ENCODE measurements at regions not wholly inside any gene's neighbourhood (a gene's known extent, or its start where the extent isn't known, plus 50 kb on each side); places are given as distances from the start of the nearest gene placed in this dataset.
A peak's percentile ranks its signal among the peaks of the same experiment; 100 is the strongest.
"Not testable (repeated sequence)": the region's sequence is repeated elsewhere in the genome, so short reads cannot be mapped to it uniquely, and the experiment has no call there.

DNA sequence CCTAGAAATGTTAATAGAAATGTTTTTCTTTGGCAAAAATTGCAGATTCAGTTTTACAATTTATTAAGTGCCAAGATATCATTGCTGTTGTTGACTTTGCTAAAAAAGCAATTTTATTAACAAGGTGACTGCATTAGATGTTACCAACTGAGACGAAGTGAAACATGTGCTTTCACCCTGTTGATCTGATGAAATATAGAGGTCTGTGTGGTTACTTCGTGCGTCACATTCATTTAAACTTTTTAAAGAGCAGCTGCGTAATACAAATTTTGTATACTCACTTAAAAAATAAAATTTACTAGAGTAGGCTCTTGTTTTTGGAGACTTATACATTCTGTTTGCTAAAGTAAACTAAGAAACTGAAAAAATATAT, 465.7 kb downstream of the USP25 start:
- Mint-ChIP-seq H3K4me3 (peak overlapping the region; percentile 55), H3K27ac (peak overlapping the region; percentile 88)

DNA sequence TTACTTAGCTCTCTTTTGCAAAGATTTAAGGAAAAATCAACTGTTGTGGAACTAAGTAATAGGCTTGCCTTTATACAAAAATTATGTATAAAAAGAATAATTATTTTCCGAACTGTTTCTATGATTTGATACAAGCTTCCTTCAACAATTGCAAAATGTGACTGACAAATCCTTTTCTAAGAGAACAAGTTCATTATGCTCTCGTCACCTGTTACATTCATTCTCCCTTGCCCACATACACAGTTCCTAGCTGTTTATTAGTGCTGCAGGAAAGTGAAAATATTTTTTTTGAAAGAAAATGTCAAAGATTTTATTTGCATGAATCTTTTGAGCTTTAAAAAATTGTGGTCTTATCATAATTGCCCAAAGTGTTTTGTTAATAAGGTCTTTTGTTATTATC, 466.2 kb downstream of the USP25 start:
- Mint-ChIP-seq H3K4me1 (ENCODE audit: low read depth) (peaks cover 28% of the 10 kb centered on the region), H3K9me3 (peaks cover 11% of the 10 kb centered on the region), H3K4me3 (peak overlapping the region; percentile 49), H3K27me3 (peaks cover 2% of the 10 kb centered on the region), H3K36me3 (ENCODE audit: low read depth) (peaks cover 1% of the 10 kb centered on the region), H3K27ac (peak overlapping the region; percentile 88)
- intact Hi-C loops (cut with micrococcal nuclease): loop anchor here (10.0 kb wide), 1 partner anchor 1811 kb away; the partner anchor contains the start of gene HSPA13

More for the DNA sequence above, 465.7 kb downstream of the USP25 start:
- H3K9me3 Mint-ChIP-seq: peaks cover 6% of the 10 kb centered on the region
- intact Hi-C loops (cut with micrococcal nuclease): loop anchor here (10.0 kb wide), 1 partner anchor 1811 kb away; the partner anchor contains the start of gene HSPA13
- no peaks in the 10 kb centered on the region for H3K36me3 Mint-ChIP-seq (ENCODE audit: low read depth)
- H3K27me3 Mint-ChIP-seq: peaks cover 2% of the 10 kb centered on the region
- H3K4me1 Mint-ChIP-seq (ENCODE audit: low read depth): peaks cover 28% of the 10 kb centered on the region

DNA sequence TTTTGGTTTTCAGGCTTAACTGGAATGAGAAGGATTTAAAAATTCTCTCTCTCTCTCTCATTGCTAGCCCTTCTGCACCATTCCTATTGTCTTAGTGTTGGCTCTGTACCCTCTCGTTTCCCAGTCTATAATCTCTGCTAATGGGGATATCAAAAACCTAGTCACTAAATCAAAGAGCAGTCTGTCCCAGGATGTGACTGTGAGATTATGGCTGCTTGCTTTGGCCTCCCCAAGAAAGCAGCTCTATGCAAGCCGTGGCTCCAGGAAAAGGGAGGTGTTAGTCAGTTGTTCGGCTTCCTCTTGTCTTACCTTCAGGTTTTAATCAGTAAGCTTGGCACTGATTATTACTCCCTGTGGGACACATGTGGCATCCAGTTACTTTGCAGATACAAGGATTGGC, 468.8 kb downstream of the USP25 start:
- Mint-ChIP-seq H3K27me3 (peaks cover 2% of the 10 kb centered on the region), H3K36me3 (ENCODE audit: low read depth) (peaks cover 7% of the 10 kb centered on the region), H3K27ac (no peak overlapping the region), H3K4me3 (no peak overlapping the region), H3K9me3 (peaks cover 18% of the 10 kb centered on the region), H3K4me1 (ENCODE audit: low read depth) (peaks cover 23% of the 10 kb centered on the region)
- intact Hi-C loops (cut with micrococcal nuclease): loop anchor here (2.0 to 10.0 kb wide), 2 partner anchors 66 to 1814 kb away; partner anchors contain the start of gene HSPA13

DNA sequence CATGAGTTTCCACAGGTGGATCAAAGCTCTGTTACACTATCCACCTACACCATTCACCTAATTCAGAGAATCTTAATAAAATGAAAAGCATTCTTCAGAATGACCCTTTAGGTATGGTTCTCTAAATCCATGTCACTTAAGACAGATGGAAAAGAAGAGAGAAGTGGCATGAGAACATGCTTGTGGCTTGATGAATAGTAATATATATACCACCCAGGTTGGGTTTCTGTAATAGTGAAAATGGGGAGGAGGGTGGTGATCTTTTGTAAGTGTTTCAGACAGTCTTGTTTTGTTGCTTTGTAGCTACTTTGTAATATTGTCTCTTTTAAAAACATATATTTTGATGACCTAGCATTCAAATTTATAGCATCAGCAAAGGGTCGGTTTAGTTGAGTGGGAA, 469.8 kb downstream of the USP25 start:
- intact Hi-C loops (cut with micrococcal nuclease): loop anchor here (2.0 to 10.0 kb wide), 2 partner anchors 65 to 1815 kb away; partner anchors contain the start of gene HSPA13
- peaks cover 15% of the 10 kb centered on the region for H3K4me1 Mint-ChIP-seq (ENCODE audit: low read depth)

DNA sequence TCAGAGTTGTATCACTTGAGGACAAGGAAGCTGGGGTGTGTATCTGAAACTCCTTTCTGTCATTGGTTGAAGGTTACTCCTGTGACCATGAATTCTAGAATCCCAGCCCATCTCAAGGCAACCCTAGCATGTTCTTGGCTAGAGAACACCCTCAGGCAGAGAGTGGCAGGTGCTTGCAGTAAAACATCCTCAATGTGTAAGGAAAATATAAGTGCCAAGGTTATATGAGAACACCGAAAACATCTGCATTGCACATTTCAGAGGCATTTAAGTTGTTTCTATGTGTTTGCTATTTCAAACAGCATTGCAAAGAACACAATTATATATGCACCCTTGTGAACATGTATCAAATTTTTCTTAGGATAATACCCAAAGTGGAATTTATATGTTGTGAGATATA, 471.9 kb downstream of the USP25 start:
- intact Hi-C loops (cut with micrococcal nuclease): no loop called here
- Mint-ChIP-seq H3K27ac (no peak overlapping the region), H3K27me3 (peaks cover 2% of the 10 kb centered on the region), H3K36me3 (ENCODE audit: low read depth) (peaks cover 7% of the 10 kb centered on the region), H3K4me1 (ENCODE audit: low read depth) (peaks cover 22% of the 10 kb centered on the region), H3K9me3 (peaks cover 18% of the 10 kb centered on the region), H3K4me3 (no peak overlapping the region)

More for the DNA sequence above, 469.8 kb downstream of the USP25 start:
- H3K4me3 Mint-ChIP-seq: no peak overlapping the region
- peaks cover 2% of the 10 kb centered on the region for H3K27me3 Mint-ChIP-seq
- H3K36me3 Mint-ChIP-seq (ENCODE audit: low read depth): peaks cover 7% of the 10 kb centered on the region
- H3K9me3 Mint-ChIP-seq: peaks cover 18% of the 10 kb centered on the region
- no peak overlapping the region for H3K27ac Mint-ChIP-seq

DNA sequence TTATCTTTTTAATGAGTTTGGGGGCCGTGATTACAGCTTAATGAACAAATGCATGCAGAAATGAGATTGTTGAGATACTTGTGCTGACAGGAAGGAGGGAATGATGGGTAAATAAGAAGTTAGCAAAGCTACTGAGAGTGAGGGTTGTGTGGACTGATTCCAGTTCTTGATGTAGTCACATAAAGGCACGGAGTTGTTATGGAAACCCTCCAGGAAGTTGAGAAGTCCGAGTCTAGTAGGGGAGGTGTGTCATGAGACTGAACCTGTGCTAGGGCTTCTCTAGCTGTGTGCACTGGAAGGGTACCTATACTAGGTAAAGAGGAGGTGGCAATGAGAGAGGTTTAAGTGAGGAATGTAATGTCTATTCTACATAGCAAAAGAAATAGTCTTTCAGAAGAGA, 475.7 kb downstream of the USP25 start:
- peaks cover 7% of the 10 kb centered on the region for H3K36me3 Mint-ChIP-seq (ENCODE audit: low read depth)
- peaks cover 11% of the 10 kb centered on the region for H3K9me3 Mint-ChIP-seq
- peaks cover 13% of the 10 kb centered on the region for H3K4me1 Mint-ChIP-seq (ENCODE audit: low read depth)
- no peak overlapping the region for H3K4me3 Mint-ChIP-seq
- intact Hi-C loops (cut with micrococcal nuclease): no loop called here
- no peaks in the 10 kb centered on the region for H3K27me3 Mint-ChIP-seq
- H3K27ac Mint-ChIP-seq: no peak overlapping the region

DNA sequence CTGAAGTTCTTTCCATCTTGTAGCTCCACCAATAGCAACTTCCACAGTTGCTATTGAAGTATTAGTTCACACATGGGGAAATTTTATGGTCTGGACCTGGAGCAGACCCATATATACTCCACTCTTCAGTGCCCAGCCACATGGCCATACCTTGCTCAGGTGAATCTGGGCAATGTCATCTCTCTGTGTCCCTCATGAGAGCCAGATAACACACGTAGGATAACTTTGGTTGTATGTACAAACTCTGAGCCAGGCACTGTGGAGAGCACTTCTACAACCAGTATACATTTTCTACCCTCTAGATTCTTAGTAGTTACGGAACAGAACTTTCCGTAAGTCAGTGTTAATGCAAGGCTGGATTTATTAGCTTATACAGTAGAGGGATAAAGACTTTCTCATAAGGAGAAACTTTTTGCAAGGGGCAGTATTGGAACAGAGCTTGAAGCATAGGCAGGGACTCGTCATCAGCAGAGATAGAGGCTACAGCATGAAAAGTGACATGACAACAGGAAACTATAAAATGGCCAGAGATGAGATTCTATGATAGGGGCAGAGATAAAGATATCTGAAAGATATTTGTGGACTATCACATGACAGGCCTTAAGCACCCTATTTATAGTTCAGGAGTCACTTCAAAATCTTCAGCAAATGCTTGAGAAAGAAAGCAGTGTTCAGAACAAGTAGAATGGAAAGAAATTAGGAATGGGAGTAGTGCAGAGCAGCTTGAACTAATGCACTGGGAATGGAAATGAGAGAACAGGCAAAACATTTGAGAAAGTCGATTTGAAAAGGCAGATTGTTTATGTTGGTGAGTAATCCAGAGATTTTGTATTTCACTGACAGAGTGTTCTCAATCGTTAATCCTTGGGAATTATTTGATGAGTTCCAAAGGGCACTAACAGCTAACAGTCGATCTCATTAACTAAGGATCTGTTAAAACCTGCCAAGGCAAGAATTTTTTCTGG, 481.8 kb downstream of the USP25 start:
- Mint-ChIP-seq H3K4me1 (ENCODE audit: low read depth) (peaks cover 6% of the 10 kb centered on the region), H3K36me3 (ENCODE audit: low read depth) (no peaks in the 10 kb centered on the region), H3K4me3 (no peak overlapping the region), H3K27me3 (no peaks in the 10 kb centered on the region), H3K9me3 (no peaks in the 10 kb centered on the region), H3K27ac (no peak overlapping the region)
- intact Hi-C loops (cut with micrococcal nuclease): no loop called here

DNA sequence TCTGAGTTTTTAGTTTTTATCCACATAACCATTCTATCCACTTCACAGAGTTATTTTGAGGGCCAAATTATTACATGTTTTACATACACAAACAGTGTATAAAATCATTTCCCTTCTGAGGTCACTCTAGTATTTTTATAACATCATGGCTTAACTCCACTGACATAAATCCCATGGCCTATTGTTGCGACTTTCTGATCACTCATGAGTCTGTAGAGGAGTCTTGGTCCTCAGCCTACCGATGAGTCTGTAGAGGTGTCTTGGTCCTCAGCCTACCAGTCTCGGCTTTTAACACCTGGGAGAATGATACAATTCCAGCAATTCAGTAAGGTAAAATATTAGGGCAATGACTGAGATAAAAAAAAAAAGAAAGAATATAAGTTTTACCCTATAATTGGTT, 483.7 kb downstream of the USP25 start:
- Mint-ChIP-seq H3K27me3 (no peaks in the 10 kb centered on the region), H3K36me3 (ENCODE audit: low read depth) (no peaks in the 10 kb centered on the region), H3K4me3 (no peak overlapping the region), H3K4me1 (ENCODE audit: low read depth) (no peaks in the 10 kb centered on the region), H3K27ac (no peak overlapping the region), H3K9me3 (no peaks in the 10 kb centered on the region)
- intact Hi-C loops (cut with micrococcal nuclease): no loop called here

DNA sequence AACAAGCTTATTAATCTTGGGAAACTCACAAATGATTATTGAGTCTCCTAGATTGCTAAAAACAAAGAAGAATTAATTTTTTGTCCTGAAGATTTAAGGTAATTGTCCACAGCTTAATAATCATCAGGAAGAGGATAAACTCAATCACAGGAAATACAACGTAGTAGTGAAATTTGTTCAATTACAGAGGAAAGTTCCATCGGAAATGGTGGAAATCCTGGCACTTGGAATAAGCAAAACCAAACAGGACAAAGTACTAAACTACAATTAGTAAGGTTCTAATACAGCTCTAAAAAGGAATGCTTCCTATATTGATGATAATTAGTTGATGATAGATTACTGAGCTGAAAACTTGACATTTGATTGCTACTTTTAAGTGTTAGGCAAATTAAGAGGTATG, 485.4 kb downstream of the USP25 start:
- no peaks in the 10 kb centered on the region for H3K27me3 Mint-ChIP-seq
- H3K4me1 Mint-ChIP-seq (ENCODE audit: low read depth): no peaks in the 10 kb centered on the region
- no peaks in the 10 kb centered on the region for H3K36me3 Mint-ChIP-seq (ENCODE audit: low read depth)
- H3K9me3 Mint-ChIP-seq: no peaks in the 10 kb centered on the region
- no peak overlapping the region for H3K4me3 Mint-ChIP-seq
- H3K27ac Mint-ChIP-seq: no peak overlapping the region
- intact Hi-C loops (cut with micrococcal nuclease): no loop called here

DNA sequence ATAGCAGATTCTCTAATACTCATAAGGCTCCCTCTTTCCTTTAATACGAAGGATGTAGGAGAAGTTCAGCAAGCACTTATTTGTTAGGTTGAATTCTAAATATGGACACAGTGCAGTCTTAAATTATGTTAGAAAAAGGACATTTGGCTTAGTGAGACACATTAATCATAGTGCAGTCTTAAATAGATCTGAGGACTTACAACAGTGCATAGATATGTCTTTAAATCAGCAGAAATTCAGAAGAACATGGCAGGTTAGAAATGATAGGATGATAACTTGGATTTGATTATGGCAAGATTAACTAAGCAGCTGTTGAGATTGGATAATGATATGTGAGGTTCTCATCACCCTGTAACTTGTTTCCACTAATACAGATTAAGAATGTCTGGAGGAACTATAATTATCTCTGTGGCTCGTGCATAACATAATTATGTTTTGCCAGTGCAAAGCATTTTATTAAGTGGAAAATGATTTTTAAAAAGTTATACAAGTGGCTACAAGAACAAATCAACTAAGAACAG, 485.9 kb downstream of the USP25 start:
- H3K9me3 Mint-ChIP-seq: no peaks in the 10 kb centered on the region
- H3K36me3 Mint-ChIP-seq (ENCODE audit: low read depth): no peaks in the 10 kb centered on the region
- H3K27me3 Mint-ChIP-seq: no peaks in the 10 kb centered on the region
- no peak overlapping the region for H3K4me3 Mint-ChIP-seq
- intact Hi-C loops (cut with micrococcal nuclease): no loop called here
- H3K27ac Mint-ChIP-seq: no peak overlapping the region
- no peaks in the 10 kb centered on the region for H3K4me1 Mint-ChIP-seq (ENCODE audit: low read depth)

DNA sequence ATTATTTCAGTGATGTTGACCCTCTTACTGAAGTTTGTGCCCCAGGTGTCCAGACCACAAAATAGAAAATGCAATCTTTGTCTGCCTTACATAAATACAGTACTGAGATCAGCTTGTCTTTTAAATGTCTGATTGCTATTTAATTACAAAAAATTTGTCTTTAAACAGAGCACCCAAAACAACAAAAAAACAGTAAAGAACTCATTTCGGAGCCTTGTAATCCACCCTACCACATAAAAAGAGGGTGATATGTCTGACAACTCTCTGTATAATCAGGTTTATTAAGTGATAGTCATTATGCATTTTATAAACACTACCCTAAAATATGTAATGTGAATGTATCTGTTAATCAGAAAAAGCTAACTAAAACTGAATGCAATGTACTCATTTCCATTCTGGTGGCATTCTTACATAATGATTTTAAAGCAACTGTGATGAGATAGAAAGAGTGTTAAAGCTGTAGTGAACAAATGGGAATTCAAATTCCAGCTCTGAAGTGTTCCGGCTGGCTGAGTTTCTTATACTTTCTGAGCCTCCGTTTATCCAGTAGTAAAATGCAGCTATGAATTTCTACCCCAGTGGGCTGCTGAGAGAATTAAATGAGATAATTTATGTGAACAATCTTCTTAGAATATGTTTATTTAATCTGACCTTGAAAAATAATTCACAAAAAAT, 486.6 kb downstream of the USP25 start:
- H3K27ac Mint-ChIP-seq: no peak overlapping the region
- H3K27me3 Mint-ChIP-seq: no peaks in the 10 kb centered on the region

DNA sequence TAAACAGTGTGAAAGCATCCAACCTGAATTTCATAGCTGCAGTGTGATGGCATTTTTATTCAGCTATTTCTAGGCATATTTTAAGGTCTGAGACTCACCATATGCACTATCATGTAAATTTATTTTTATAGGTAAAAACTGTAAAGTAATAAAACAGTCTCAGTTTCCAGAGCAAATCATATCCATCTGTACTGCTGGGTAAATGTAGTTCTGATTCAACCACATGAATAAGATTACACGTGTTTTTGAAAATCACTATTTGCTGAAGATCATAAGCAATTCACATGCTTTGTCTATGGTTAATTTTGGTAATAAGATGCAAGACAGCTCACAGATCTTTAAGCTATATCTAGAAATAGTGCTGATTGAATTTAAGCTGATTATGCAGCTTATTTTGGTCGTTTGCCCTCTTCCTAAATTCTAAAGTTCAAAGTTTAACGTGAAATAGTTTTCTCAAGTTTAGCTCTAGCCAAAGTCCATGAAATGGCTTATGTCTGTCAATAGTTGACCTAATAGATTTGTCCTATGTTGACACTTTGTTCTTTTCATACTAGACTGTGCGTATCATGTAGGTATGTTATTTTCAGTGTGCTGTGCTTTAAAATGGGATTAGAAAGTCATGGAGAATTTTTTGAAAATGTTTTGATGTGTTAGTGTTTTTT, 489.0 kb downstream of the USP25 start:
- no peak overlapping the region for H3K27ac Mint-ChIP-seq
- H3K9me3 Mint-ChIP-seq: no peaks in the 10 kb centered on the region
- H3K27me3 Mint-ChIP-seq: no peaks in the 10 kb centered on the region
- H3K36me3 Mint-ChIP-seq (ENCODE audit: low read depth): no peaks in the 10 kb centered on the region
- no peak overlapping the region for H3K4me3 Mint-ChIP-seq
- no peaks in the 10 kb centered on the region for H3K4me1 Mint-ChIP-seq (ENCODE audit: low read depth)
- intact Hi-C loops (cut with micrococcal nuclease): no loop called here

More for the DNA sequence above, 486.6 kb downstream of the USP25 start:
- H3K4me1 Mint-ChIP-seq (ENCODE audit: low read depth): no peaks in the 10 kb centered on the region
- intact Hi-C loops (cut with micrococcal nuclease): no loop called here
- no peaks in the 10 kb centered on the region for H3K9me3 Mint-ChIP-seq
- H3K4me3 Mint-ChIP-seq: no peak overlapping the region
- H3K36me3 Mint-ChIP-seq (ENCODE audit: low read depth): no peaks in the 10 kb centered on the region

DNA sequence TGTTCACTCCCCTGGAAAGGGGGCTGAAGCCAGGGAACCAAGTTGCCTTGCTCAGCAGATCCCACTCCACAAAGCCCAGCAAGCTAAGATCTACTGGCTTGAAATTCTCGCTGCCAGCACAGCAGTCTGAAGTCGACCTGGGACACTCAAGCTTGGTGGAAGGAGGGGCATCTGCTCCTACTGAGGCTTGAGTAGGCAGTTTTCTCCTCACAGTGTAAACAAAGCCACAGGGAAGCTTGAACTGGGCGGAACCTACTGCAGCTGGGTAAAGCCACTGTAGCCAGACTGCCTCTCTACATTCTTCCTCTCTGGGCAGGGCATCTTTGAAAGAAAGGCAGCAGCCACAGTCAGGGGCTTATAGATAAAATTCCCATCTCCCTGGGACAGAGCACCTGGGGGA, 495.0 kb downstream of the USP25 start:
- H3K4me3 Mint-ChIP-seq; H3K36me3 Mint-ChIP-seq (ENCODE audit: low read depth); H3K27me3 Mint-ChIP-seq; H3K27ac Mint-ChIP-seq; intact Hi-C loops (cut with micrococcal nuclease); H3K4me1 Mint-ChIP-seq (ENCODE audit: low read depth): not testable (repeated sequence)
- peaks cover 40% of the 10 kb centered on the region for H3K9me3 Mint-ChIP-seq

Data from dendritic cell treated with granulocyte-macrophage colony-stimulating factor and Interleukin-4, amounts not matched to agents 40 ng/mL and 50 ng/mL, for 4 days (primary cell).